GM12878 (cell line): ENCODE measurements at regions not wholly inside any gene's neighbourhood (a gene's known extent, or its start where the extent isn't known, plus 50 kb on each side); places are given as distances from the start of the nearest gene placed in this dataset.

ENCODE experiments used
- ATF3 ChIP-seq: IDR thresholded peaks from 2 replicates; pipeline ENCODE4 v1.6.1; 2011; ENCODE audit warnings: low read depth, mild to moderate bottlenecking, low read length, moderate library complexity, borderline replicate concordance; ENCODE audit errors: extremely low read depth
- BACH1 ChIP-seq: fragments of 450-650 bp; IDR thresholded peaks from 2 replicates; pipeline ENCODE4 v1.6.1; 2017; ENCODE audit warnings: mild to moderate bottlenecking, borderline replicate concordance
- CBX5 ChIP-seq: sonication (generic); IDR thresholded peaks from 2 replicates; pipeline ENCODE4 v1.6.1; 2016; ENCODE audit warnings: low read depth, moderate library complexity, mild to moderate bottlenecking, inconsistent platforms
- CTCF ChIP-seq, 3 experiments: IDR thresholded peaks in 2 of 3; conservative IDR thresholded peaks in 1 of 3; 2 replicates each; pipeline ENCODE4 v1.5.1; 2011; ENCODE audit warnings: low read depth in 3 of 3, low read length in 3 of 3, mild to moderate bottlenecking in 3 of 3, control low read depth in 2 of 3, moderate library complexity in 2 of 3, inconsistent platforms in 1 of 3, mixed read lengths in 1 of 3; ENCODE audit not compliant: control insufficient read depth in 2 of 3, insufficient read depth in 1 of 3; ENCODE audit errors: extremely low read depth in 1 of 3
- EP300 ChIP-seq, 2 experiments: fragments of 150-350 bp in 1 of 2; IDR thresholded peaks; 2 replicates each; pipeline ENCODE4 v1.6.1; 2011 to 2012; ENCODE audit warnings: low read depth in 2 of 2, low read length in 2 of 2, borderline replicate concordance in 1 of 2, improper control_type of control experiment in 1 of 2, inconsistent platforms in 1 of 2; ENCODE audit not compliant: control insufficient read depth in 1 of 2
- FOS ChIP-seq: IDR thresholded peaks from 3 replicates; pipeline ENCODE4 v1.6.1; 2011; ENCODE audit warnings: borderline replicate concordance; ENCODE audit not compliant: insufficient read length; ENCODE audit errors: extremely low read depth
- FOXM1 ChIP-seq: IDR thresholded peaks from 2 replicates; pipeline ENCODE4 v1.6.1; 2012; ENCODE audit warnings: low read depth, mild to moderate bottlenecking, inconsistent platforms, low read length, moderate library complexity
- NFYA ChIP-seq: IDR thresholded peaks from 2 replicates; pipeline ENCODE4 v1.6.1; 2011; ENCODE audit warnings: low read depth, mild to moderate bottlenecking, low read length, improper control_type of control experiment, borderline replicate concordance
- POLR2A ChIP-seq: IDR thresholded peaks from 2 replicates; pipeline ENCODE4 v1.6.1; 2011; ENCODE audit warnings: low read depth, mild to moderate bottlenecking, low read length
- POLR2AphosphoS2 ChIP-seq: IDR thresholded peaks from 2 replicates; pipeline ENCODE4 v1.6.1; 2011; ENCODE audit warnings: low read depth, mild to moderate bottlenecking, low read length, improper control_type of control experiment, moderate library complexity
- POLR2AphosphoS5 ChIP-seq: IDR thresholded peaks from 2 replicates; pipeline ENCODE4 v1.6.1; 2011; ENCODE audit warnings: mild to moderate bottlenecking, low read length, inconsistent platforms
- YY1 ChIP-seq: IDR thresholded peaks from 2 replicates; pipeline ENCODE4 v1.6.1; 2011; ENCODE audit warnings: low read depth, mild to moderate bottlenecking, low read length
- ZZZ3 ChIP-seq: IDR thresholded peaks from 2 replicates; pipeline ENCODE4 v1.6.1; 2011; ENCODE audit warnings: low read depth; ENCODE audit not compliant: control insufficient read depth, insufficient read length

- TF ChIP-seq ATF3 (no peak), CTCF (IDR thresholded peaks at IDR 0.05 in 2 of 3, conservative IDR thresholded peaks at IDR 0.05 in 1 of 3; ENCODE audit: control insufficient read depth in 2 of 3, extremely low read depth in 1 of 3, insufficient read depth in 1 of 3, low read depth in 3 of 3, low read length in 3 of 3) (no peak), NFYA (no peak), CBX5 (no peak), POLR2AphosphoS5 (no peak), YY1 (no peak), POLR2A (no peak), ZZZ3 (no peak), BACH1 (no peak), EP300 (IDR thresholded peaks at IDR 0.05; ENCODE audit: borderline replicate concordance in 1 of 2, control insufficient read depth in 1 of 2, low read depth in 2 of 2, low read length in 2 of 2) (no peak), FOXM1 (no peak), FOS (no peak), POLR2AphosphoS2 (no peak)
These were observed 249.8 kb downstream of the STK31 start for GRCh38 chr7:23959821-23960220.
